SH-SY5Y (cell line): ENCODE measurements at regions not wholly inside any gene's neighbourhood (a gene's known extent, or its start where the extent isn't known, plus 50 kb on each side); places are given as distances from the start of the nearest gene placed in this dataset.

ENCODE experiments used
- GATA2 ChIP-seq: IDR thresholded peaks from 2 replicates; pipeline ENCODE4 v1.6.1; 2011; ENCODE audit warnings: mild to moderate bottlenecking, low read depth, low read length
- GATA3 ChIP-seq: IDR thresholded peaks from 2 replicates; pipeline ENCODE4 v1.6.1; 2011; ENCODE audit warnings: low read depth, mild to moderate bottlenecking, low read length, moderate library complexity

GRCh38 chr3:8170971-8171508, 330.6 kb upstream of the LMCD1 start:
- TF ChIP-seq GATA3 (no peak), GATA2 (no peak)

GRCh38 chr3:8173892-8174291, 327.7 kb upstream of the LMCD1 start:
- TF ChIP-seq GATA3, result no peak
- TF ChIP-seq GATA2, result no peak

GRCh38 chr3:8182904-8183303, 318.7 kb upstream of the LMCD1 start:
- TF ChIP-seq GATA3 (no peak), GATA2 (no peak)

GRCh38 chr3:8183627-8184026, 318.0 kb upstream of the LMCD1 start:
- TF ChIP-seq GATA2, result no peak
- no peak for TF ChIP-seq GATA3

- no peak for TF ChIP-seq GATA3
- TF ChIP-seq GATA2, result no peak
Observed at GRCh38 chr3:8186213-8186612, 315.4 kb upstream of the LMCD1 start.

- TF ChIP-seq GATA2 (no peak), GATA3 (no peak)
Observed at GRCh38 chr3:8187996-8188395, 313.6 kb upstream of the LMCD1 start.

GRCh38 chr3:8189051-8189450, 312.6 kb upstream of the LMCD1 start:
- TF ChIP-seq GATA2, result no peak
- TF ChIP-seq GATA3, result no peak

- no peak for TF ChIP-seq GATA2
- no peak for TF ChIP-seq GATA3
Observed at GRCh38 chr3:8191406-8191805, 310.2 kb upstream of the LMCD1 start.

- no peak for TF ChIP-seq GATA3
- TF ChIP-seq GATA2, result no peak
Observed at GRCh38 chr3:8197384-8197783, 304.2 kb upstream of the LMCD1 start.

- TF ChIP-seq GATA3, result no peak
- TF ChIP-seq GATA2, result no peak
Observed at GRCh38 chr3:8198605-8199004, 303.0 kb upstream of the LMCD1 start.

GRCh38 chr3:8200996-8201395, 300.6 kb upstream of the LMCD1 start:
- no peak for TF ChIP-seq GATA2
- no peak for TF ChIP-seq GATA3

- no peak for TF ChIP-seq GATA2
- no peak for TF ChIP-seq GATA3
Observed at GRCh38 chr3:8201886-8202285, 299.7 kb upstream of the LMCD1 start.

- TF ChIP-seq GATA2 (no peak), GATA3 (no peak)
Observed at GRCh38 chr3:8204331-8204730, 297.3 kb upstream of the LMCD1 start.

- TF ChIP-seq GATA3, result no peak
- no peak for TF ChIP-seq GATA2
Observed at GRCh38 chr3:8204853-8205650, 296.6 kb upstream of the LMCD1 start.

- TF ChIP-seq GATA2, result no peak
- no peak for TF ChIP-seq GATA3
Observed at GRCh38 chr3:8205881-8206280, 295.7 kb upstream of the LMCD1 start.
